Hypothalamus (tissue), 51 donors: ENCODE measurements at regions not wholly inside any gene's neighbourhood (a gene's known extent, or its start where the extent isn't known, plus 50 kb on each side); places are given as distances from the start of the nearest gene placed in this dataset.

Experiments
- DNase-seq, 51 donors: peaks; one replicate each; lab custom pipeline; 2025; lab: John Stamatoyannopoulos, UW

GRCh38 chrX:124818764-124819163 is 472.4 kb downstream of the SH2D1A start:
- DNase-seq = no peak

- DNase-seq = no peak
Observed at GRCh38 chrX:124820738-124821137, 474.4 kb downstream of the SH2D1A start.

GRCh38 chrX:124827258-124827845 is 481.0 kb downstream of the SH2D1A start:
- DNase-seq = no peak

- no peak for DNase-seq
Observed at GRCh38 chrX:124829930-124830329, 483.6 kb downstream of the SH2D1A start.

GRCh38 chrX:124836786-124837185 is 482.9 kb upstream of the TEX13C start:
- no peak for DNase-seq

GRCh38 chrX:124842205-124842604 is 477.5 kb upstream of the TEX13C start:
- no peak for DNase-seq

- no peak for DNase-seq
Observed at GRCh38 chrX:124860736-124861135, 458.9 kb upstream of the TEX13C start.

- no peak for DNase-seq
Observed at GRCh38 chrX:124862301-124862700, 457.4 kb upstream of the TEX13C start.

- no peak for DNase-seq
Observed at GRCh38 chrX:124863303-124863702, 456.4 kb upstream of the TEX13C start.

GRCh38 chrX:124887572-124887971 is 432.1 kb upstream of the TEX13C start:
- DNase-seq = no peak

- no peak for DNase-seq
Observed at GRCh38 chrX:124895947-124896346, 423.7 kb upstream of the TEX13C start.

- DNase-seq = no peak
Observed at GRCh38 chrX:124902953-124903352, 416.7 kb upstream of the TEX13C start.

GRCh38 chrX:124910611-124911010 is 409.1 kb upstream of the TEX13C start:
- DNase-seq = no peak

- no peak for DNase-seq
Observed at GRCh38 chrX:124917011-124917410, 402.7 kb upstream of the TEX13C start.

- DNase-seq = no peak
Observed at GRCh38 chrX:124925681-124926080, 394.0 kb upstream of the TEX13C start.

- DNase-seq = no peak
Observed at GRCh38 chrX:124931241-124931640, 388.4 kb upstream of the TEX13C start.

GRCh38 chrX:124931958-124932357 is 387.7 kb upstream of the TEX13C start:
- DNase-seq = no peak

GRCh38 chrX:124938715-124939114 is 381.0 kb upstream of the TEX13C start:
- no peak for DNase-seq

GRCh38 chrX:124940531-124940930 is 379.1 kb upstream of the TEX13C start:
- no peak for DNase-seq

GRCh38 chrX:124954402-124954801 is 365.3 kb upstream of the TEX13C start:
- no peak for DNase-seq

- no peak for DNase-seq
Observed at GRCh38 chrX:124960454-124960853, 359.2 kb upstream of the TEX13C start.

- DNase-seq = no peak
Observed at GRCh38 chrX:124963717-124964116, 356.0 kb upstream of the TEX13C start, which contains the start of gene TENM1. TENM1 (minus strand) TSS chrX:124963817.

GRCh38 chrX:124975456-124975855 is 344.2 kb upstream of the TEX13C start:
- no peak for DNase-seq
